Uterus (tissue), 3 donors: ENCODE measurements at regions not wholly inside any gene's neighbourhood (a gene's known extent, or its start where the extent isn't known, plus 50 kb on each side); places are given as distances from the start of the nearest gene placed in this dataset.

Experiments
- DNase-seq, 2 donors: peaks; one replicate each; pipeline ENCODE4 v3.0.0-alpha.2; 2019 to 2020
- H3K27ac ChIP-seq, 2 donors: fragments of 200-600 bp; sonication (generic); 1 replicate in 1 of 2; 2 replicates in 1 of 2; pipeline ENCODE4 v1.5.1; 2016 to 2018
- H3K27me3 ChIP-seq, 2 donors: fragments of 200-600 bp; sonication (generic); one replicate each; pipeline ENCODE4 v1.5.1; 2018 to 2019; ENCODE audit warnings: control low read depth in 1 of 2
- H3K36me3 ChIP-seq, 2 donors: fragments of 200-600 bp; sonication (generic); one replicate each; pipeline ENCODE4 v1.5.1; 2019; ENCODE audit warnings: control low read depth in 1 of 2
- H3K4me1 ChIP-seq, 2 donors: fragments of 200-600 bp; sonication (generic); one replicate each; pipeline ENCODE4 v1.5.1; 2018 to 2019; ENCODE audit warnings: control low read depth in 1 of 2
- H3K4me3 ChIP-seq, 2 donors: fragments of 200-600 bp; sonication (generic); 1 replicate in 1 of 2; 2 replicates in 1 of 2; pipeline ENCODE4 v1.5.1; 2018 to 2019; ENCODE audit warnings: mild to moderate bottlenecking in 1 of 2
- H3K9me3 ChIP-seq, 2 donors: fragments of 200-600 bp; sonication (generic); one replicate each; pipeline ENCODE4 v1.5.1; 2019; ENCODE audit warnings: control low read depth in 1 of 2
- POLR2A ChIP-seq, 2 donors: fragments of 450-650 bp; IDR thresholded peaks; one replicate each; pipeline ENCODE4 v1.6.1; 2016; ENCODE audit warnings: antibody characterized with exemption in 2 of 2, mild to moderate bottlenecking in 1 of 2, moderate library complexity in 1 of 2
- intact Hi-C: fragments of 100-400 bp; cut with DNase I; formaldehyde crosslinking; loops from one replicate; pipeline ENCODE4 v1.15.1; 2023; ENCODE audit warnings: low total_unique reads
- TF ChIP-seq, protein P1 (sequence below), 4 experiments: fragments of 200-600 bp in 2 of 4; fragments of 450-650 bp in 2 of 4; sonication (generic) in 2 of 4; IDR thresholded peaks; one replicate each; pipeline ENCODE4 v1.5.1; 2016 to 2019; ENCODE audit warnings: antibody characterized with exemption in 4 of 4, mild to moderate bottlenecking in 2 of 4, moderate library complexity in 1 of 4
- donor health status: DM: yes; HTN: yes; CAD: no.

DNA sequence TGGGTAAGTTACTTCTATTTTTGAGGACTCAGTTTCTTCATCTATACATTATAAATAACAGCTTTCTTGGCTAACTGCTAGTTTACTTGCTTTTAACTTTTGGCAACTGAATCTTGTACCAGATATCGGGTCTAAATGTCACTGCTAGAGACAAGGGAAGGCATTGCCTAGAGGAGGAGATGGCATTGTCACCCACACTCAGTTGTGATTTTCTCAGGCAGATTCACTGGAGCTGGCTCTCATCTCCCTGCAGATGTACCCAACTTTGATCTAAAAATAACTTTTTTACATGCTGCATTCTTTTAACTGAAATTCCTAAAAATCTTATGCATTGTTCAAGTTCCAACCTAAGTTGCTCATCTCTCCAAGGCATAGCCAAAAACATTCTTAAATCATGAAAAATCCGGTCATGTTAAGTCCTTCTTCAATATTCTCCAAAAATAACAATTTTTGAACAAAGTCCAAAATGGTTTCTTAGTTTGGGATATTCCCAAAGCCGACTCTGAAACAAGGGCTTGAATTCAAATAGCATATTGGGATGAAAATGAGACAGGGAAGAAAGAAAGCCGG lies 469.0 kb upstream of the BOD1L1 start:
- no peaks in the 10 kb centered on the region for H3K36me3 ChIP-seq
- H3K4me1 ChIP-seq, result no peaks in the 10 kb centered on the region
- H3K4me3 ChIP-seq, result no peak overlapping the region
- intact Hi-C loops, result no loop called here
- H3K9me3 ChIP-seq, result no peaks in the 10 kb centered on the region
- no peaks in the 10 kb centered on the region for H3K27me3 ChIP-seq
- DNase-seq, result no peak
- TF ChIP-seq, protein P1, sequence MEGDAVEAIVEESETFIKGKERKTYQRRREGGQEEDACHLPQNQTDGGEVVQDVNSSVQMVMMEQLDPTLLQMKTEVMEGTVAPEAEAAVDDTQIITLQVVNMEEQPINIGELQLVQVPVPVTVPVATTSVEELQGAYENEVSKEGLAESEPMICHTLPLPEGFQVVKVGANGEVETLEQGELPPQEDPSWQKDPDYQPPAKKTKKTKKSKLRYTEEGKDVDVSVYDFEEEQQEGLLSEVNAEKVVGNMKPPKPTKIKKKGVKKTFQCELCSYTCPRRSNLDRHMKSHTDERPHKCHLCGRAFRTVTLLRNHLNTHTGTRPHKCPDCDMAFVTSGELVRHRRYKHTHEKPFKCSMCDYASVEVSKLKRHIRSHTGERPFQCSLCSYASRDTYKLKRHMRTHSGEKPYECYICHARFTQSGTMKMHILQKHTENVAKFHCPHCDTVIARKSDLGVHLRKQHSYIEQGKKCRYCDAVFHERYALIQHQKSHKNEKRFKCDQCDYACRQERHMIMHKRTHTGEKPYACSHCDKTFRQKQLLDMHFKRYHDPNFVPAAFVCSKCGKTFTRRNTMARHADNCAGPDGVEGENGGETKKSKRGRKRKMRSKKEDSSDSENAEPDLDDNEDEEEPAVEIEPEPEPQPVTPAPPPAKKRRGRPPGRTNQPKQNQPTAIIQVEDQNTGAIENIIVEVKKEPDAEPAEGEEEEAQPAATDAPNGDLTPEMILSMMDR (IDR thresholded peaks at IDR 0.05), result no peak
- TF ChIP-seq POLR2A (IDR thresholded peaks at IDR 0.05), result no peak
- no peak overlapping the region for H3K27ac ChIP-seq

DNA sequence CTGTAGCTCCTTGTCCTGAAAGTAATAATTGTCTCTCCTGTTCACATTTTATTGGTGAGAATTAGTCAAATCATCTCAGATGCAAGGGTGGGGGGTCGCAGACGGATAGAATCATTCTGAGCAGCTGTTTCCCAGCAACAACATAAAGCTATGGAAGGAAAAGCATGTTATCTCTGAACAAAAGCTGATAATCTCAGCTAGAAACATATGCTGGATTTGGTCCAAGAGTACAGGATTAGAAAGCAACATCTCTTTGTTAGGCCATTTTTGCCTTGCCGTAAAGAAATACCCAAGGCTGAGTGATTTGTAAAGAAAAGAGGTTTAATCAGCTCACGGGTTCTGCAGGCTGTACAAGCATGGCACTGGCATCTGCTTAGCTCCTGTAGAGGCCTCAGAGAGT lies 472.8 kb upstream of the BOD1L1 start:
- intact Hi-C loops, result no loop called here
- H3K36me3 ChIP-seq, result no peaks in the 10 kb centered on the region
- no peak for DNase-seq
- H3K4me3 ChIP-seq, result no peak overlapping the region
- no peak overlapping the region for H3K27ac ChIP-seq
- H3K27me3 ChIP-seq, result no peaks in the 10 kb centered on the region
- no peaks in the 10 kb centered on the region for H3K9me3 ChIP-seq
- H3K4me1 ChIP-seq, result no peaks in the 10 kb centered on the region
- TF ChIP-seq, protein P1 (IDR thresholded peaks at IDR 0.05), result no peak
- TF ChIP-seq POLR2A (IDR thresholded peaks at IDR 0.05), result no peak

DNA sequence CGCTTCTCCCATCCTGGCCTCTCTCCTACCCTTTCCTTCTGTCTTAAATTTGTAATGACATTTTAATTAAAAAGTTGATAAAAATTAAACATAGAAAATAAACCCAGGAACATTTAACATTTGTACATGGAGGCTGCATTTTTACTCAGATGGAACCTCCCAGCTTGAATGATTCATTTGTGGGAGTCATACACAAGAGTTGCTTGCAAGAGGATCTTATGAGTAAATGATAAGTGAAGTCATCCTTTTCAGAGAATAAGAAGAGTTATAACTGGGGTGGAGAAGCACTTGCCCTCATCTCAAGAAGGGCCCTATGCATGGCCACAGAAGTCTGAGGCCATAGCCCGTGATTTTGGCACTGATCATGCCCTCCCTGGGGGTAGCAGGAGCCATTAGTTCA lies 482.9 kb upstream of the BOD1L1 start:
- Histone ChIP-seq H3K4me1 (no peaks in the 10 kb centered on the region), H3K9me3 (no peaks in the 10 kb centered on the region), H3K36me3 (no peaks in the 10 kb centered on the region), H3K4me3 (no peak overlapping the region), H3K27ac (no peak overlapping the region), H3K27me3 (no peaks in the 10 kb centered on the region)
- DNase-seq, result no peak
- intact Hi-C loops, result no loop called here
- TF ChIP-seq POLR2A (IDR thresholded peaks at IDR 0.05), result no peak
- TF ChIP-seq, protein P1 (IDR thresholded peaks at IDR 0.05), result no peak

DNA sequence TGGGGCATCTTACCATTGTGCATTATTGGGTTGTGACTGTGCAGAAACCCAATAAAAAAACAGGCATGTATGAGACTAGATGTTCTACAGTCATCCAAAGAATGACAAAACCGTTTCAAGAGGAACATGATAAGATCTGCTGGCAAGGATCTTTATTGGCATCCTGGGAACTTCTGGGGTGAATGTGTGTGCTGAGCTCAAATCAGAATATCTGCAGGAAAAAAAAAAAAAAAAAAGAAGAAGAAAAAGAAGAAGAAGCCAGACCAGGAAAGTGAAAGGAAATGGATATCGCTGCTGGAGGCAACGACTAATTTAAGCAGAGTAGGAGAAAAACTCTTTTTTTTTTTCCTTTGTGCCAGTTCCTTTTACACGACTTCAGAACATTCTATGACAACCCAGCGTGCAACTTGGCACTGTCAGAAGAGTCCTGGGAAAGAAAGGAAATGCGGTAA lies 484.2 kb upstream of the BOD1L1 start:
- no peak for DNase-seq
- Histone ChIP-seq H3K36me3 (no peaks in the 10 kb centered on the region), H3K4me3 (no peak overlapping the region), H3K27ac (no peak overlapping the region), H3K4me1 (no peaks in the 10 kb centered on the region), H3K27me3 (no peaks in the 10 kb centered on the region), H3K9me3 (no peaks in the 10 kb centered on the region)
- TF ChIP-seq POLR2A (IDR thresholded peaks at IDR 0.05), result no peak
- TF ChIP-seq, protein P1 (IDR thresholded peaks at IDR 0.05), result no peak
- intact Hi-C loops, result no loop called here

DNA sequence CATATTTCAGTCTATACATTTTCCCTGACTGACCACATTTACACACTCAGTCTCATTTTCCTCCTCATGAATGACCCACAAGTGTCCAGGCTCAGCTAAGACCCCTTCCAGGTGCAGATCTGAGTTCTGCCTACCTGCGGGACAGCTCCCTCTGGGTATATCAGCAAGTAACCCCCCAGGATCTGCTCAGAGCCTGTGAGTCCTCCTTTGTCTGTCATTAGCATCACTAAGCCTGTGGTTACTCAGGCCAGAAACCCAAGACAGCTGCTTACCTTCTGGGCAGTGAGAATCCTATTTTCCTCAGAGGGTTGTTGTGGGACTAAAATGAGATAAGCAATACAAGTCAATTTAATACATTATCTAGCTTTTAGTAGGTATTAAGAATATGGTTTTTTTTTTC lies 487.6 kb upstream of the BOD1L1 start:
- Histone ChIP-seq H3K27ac (no peak overlapping the region), H3K4me3 (no peak overlapping the region), H3K9me3 (no peaks in the 10 kb centered on the region), H3K4me1 (no peaks in the 10 kb centered on the region), H3K27me3 (no peaks in the 10 kb centered on the region), H3K36me3 (no peaks in the 10 kb centered on the region)
- TF ChIP-seq POLR2A (IDR thresholded peaks at IDR 0.05), result no peak
- TF ChIP-seq, protein P1 (IDR thresholded peaks at IDR 0.05), result no peak
- DNase-seq, result no peak
- intact Hi-C loops, result no loop called here
